ENCODE measurements at regions not wholly inside any gene's neighbourhood (a gene's known extent, or its start where the extent isn't known, plus 50 kb on each side); places are given as distances from the start of the nearest gene placed in this dataset.

DNA sequence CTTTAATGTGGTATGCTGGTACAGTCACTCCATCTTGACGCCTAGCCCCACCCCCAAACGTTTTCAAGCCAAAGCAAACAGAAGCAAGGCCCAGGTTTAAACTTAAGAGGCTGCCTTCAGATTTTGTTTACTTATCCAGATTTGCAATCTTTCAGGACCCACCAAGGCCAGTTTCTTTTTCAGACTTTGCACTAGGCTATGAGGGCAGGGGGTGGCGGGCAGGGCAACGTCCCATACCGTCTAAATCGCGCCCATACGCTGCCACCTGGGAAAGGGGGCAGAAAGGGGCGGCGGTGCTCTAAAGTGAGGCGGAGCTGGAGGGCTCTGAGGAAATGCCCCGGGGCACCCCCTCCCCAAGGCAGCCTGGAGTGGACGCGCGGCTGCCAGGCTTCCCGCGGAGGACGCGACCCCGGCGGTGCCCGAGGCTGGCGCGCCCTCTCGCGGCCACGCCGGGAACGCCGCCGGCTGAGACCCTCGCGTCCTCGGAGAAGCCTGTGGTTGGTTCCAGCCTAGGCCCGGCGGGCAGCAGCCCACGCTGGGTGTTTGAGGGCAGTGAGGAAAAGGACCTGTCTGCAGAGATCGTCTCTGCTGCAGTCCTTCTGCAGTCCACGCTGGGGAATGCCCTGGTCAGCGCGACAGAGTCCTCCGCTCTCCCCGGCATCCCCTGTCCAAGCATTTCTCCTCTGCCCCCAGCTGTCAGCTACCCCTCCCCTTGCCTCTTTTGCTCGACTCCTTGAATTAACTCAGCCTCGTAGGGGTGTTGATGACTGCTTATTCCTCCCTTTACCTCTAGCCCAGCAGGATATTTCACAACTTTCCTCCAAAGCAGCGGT lies 93.7 kb upstream of the PRNP start:
- TF ChIP-seq POLR2A (IDR thresholded peaks at IDR 0.05) (no peak), EP300 (IDR thresholded peaks at IDR 0.05) (no peak), CTCF (IDR thresholded peaks at IDR 0.05) (peak in 5 of 7 experiments; percentile 49 to 95 (median 94))
